Spleen (tissue), 7 donors: ENCODE measurements at regions not wholly inside any gene's neighbourhood (a gene's known extent, or its start where the extent isn't known, plus 50 kb on each side); places are given as distances from the start of the nearest gene placed in this dataset.

ENCODE experiments used
- CTCF ChIP-seq, 11 experiments: fragments of 200-600 bp in 7 of 11; fragments of 450-650 bp in 4 of 11; sonication (generic) in 4 of 11; IDR thresholded peaks in 8 of 11; conservative IDR thresholded peaks in 3 of 11; 1 replicate in 7 of 11; 2 replicates in 4 of 11; pipeline versions ENCODE4 v1.4.0 to v1.8.0; 2016 to 2021; ENCODE audit warnings: antibody characterized with exemption in 11 of 11, inconsistent platforms in 4 of 11, mild to moderate bottlenecking in 1 of 11
- POLR2A ChIP-seq, 3 donors: fragments of 450-650 bp; IDR thresholded peaks; one replicate each; pipeline ENCODE4 v1.5.1; 2017; ENCODE audit warnings: antibody characterized with exemption in 3 of 3, mild to moderate bottlenecking in 1 of 3
- POLR2AphosphoS5 ChIP-seq, 3 donors: sonication (generic); formaldehyde crosslinking; IDR thresholded peaks; one replicate each; pipeline ENCODE4 v1.5.1; 2017; ENCODE audit warnings: antibody characterized with exemption in 3 of 3
- donor health status: DM: no; HTN: no; CAD: no; lungs with moderate emphysema.
- donor health status: DM: no; HTN: no; CAD: no.
- donor health status: DM: no; HTN: no; CAD: no.

- TF ChIP-seq POLR2A (IDR thresholded peaks at IDR 0.05) (no peak), CTCF (IDR thresholded peaks at IDR 0.05 in 8 of 11, conservative IDR thresholded peaks at IDR 0.05 in 3 of 11) (no peak), POLR2AphosphoS5 (IDR thresholded peaks at IDR 0.05) (no peak)
Measured at GRCh38 chr4:111113591-111113990, 490.7 kb upstream of the PITX2 start.
